IPS DF 6.9 (cell line): ENCODE measurements at regions not wholly inside any gene's neighbourhood (a gene's known extent, or its start where the extent isn't known, plus 50 kb on each side); places are given as distances from the start of the nearest gene placed in this dataset.

Experiments used
- DNase-seq: peaks from one replicate; pipeline ENCODE4 v3.0.0-alpha.2; 2013; ENCODE audit warnings: low read depth, low spot score
- H3K27ac ChIP-seq: one replicate; pipeline ENCODE4 v1.5.1; 2013; ENCODE audit warnings: low read length, control low read depth
- H3K27me3 ChIP-seq: 2 replicates; pipeline ENCODE4 v1.6.1; 2013; ENCODE audit warnings: mild to moderate bottlenecking, low read length; ENCODE audit not compliant: control insufficient read depth, insufficient read depth
- H3K36me3 ChIP-seq: 2 replicates; pipeline ENCODE4 v1.6.1; 2013; ENCODE audit warnings: low read length; ENCODE audit not compliant: control insufficient read depth, insufficient read depth
- H3K4me1 ChIP-seq: 2 replicates; pipeline ENCODE4 v1.6.1; 2013; ENCODE audit warnings: low read length; ENCODE audit not compliant: control insufficient read depth, insufficient read depth
- H3K4me3 ChIP-seq: 2 replicates; pipeline ENCODE4 v1.5.1; 2013; ENCODE audit warnings: mild to moderate bottlenecking, low read length
- H3K9me3 ChIP-seq: 2 replicates; pipeline ENCODE4 v1.6.1; 2013; ENCODE audit warnings: low read length, inconsistent platforms; ENCODE audit not compliant: control insufficient read depth, insufficient read depth
- WGBS: extraction: QIAGEN DNeasy Blood & Tissue Kit; methylation state at CpG from one replicate; pipeline ENCODE4 v1.1.7; 2013; ENCODE audit warnings: mixed read lengths, missing lambda C conversion rate; ENCODE audit not compliant: insufficient read length, insufficient coverage; 5-methylcytosine and 5-hydroxymethylcytosine counted together

- Histone ChIP-seq H3K4me3 (peak overlapping the region; percentile 40; the same call in 1 of the 2 replicates), H3K27me3 (no peaks in the 10 kb centered on the region), H3K4me1 (peaks cover 1% of the 10 kb centered on the region; the same call in 1 of the 2 replicates), H3K27ac (no peak overlapping the region), H3K36me3 (no peaks in the 10 kb centered on the region), H3K9me3 (no peaks in the 10 kb centered on the region)
- no CpG with 5 or more reads among the region's 40 CpGs for WGBS
- DNase-seq = peak; percentile 75
These were observed 496.4 kb downstream of the BUD13 start for GRCh38 chr11:116276051-116277044.

DNA sequence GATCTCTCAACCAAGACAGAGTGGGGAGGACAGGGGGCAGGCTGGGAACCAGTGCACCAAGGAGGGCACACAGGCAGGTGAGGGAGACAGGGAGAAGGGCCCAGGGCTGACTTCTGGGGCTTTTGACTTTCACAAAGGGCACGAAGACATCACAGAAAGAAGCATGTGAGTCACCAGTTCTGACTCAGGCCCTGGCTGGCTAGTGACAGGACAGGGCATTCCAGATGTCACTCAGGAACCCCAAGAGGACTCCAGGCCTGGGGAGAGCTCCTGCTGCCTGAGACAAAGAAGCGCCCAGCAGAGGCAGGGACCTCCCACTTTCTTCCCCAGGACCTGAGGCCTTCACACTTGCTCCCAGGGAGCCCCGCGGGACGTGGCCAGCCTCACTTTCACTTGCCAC lies 497.2 kb downstream of the BUD13 start:
- no peaks in the 10 kb centered on the region for H3K9me3 ChIP-seq
- H3K4me1 ChIP-seq = peaks cover 1% of the 10 kb centered on the region; the same call in 1 of the 2 replicates
- no peaks in the 10 kb centered on the region for H3K27me3 ChIP-seq
- H3K27ac ChIP-seq = no peak overlapping the region
- no CpG with 5 or more reads among the region's 5 CpGs for WGBS
- no peaks in the 10 kb centered on the region for H3K36me3 ChIP-seq
- no peak for DNase-seq
- no peak overlapping the region for H3K4me3 ChIP-seq

GRCh38 chr11:116274521-116274920 lies 498.3 kb downstream of the BUD13 start:
- H3K4me3 ChIP-seq = no peak overlapping the region
- no peak for DNase-seq
- no peak overlapping the region for H3K27ac ChIP-seq
- no peaks in the 10 kb centered on the region for H3K9me3 ChIP-seq
- no CpG with 5 or more reads among the region's 4 CpGs for WGBS
- peaks cover 1% of the 10 kb centered on the region; the same call in 1 of the 2 replicates for H3K4me1 ChIP-seq
- H3K27me3 ChIP-seq = no peaks in the 10 kb centered on the region
- H3K36me3 ChIP-seq = no peaks in the 10 kb centered on the region

GRCh38 chr11:116272181-116272789 lies 500.5 kb downstream of the BUD13 start:
- no CpG with 5 or more reads among the region's 8 CpGs for WGBS
- Histone ChIP-seq H3K4me1 (peaks cover 1% of the 10 kb centered on the region; the same call in 1 of the 2 replicates), H3K27ac (no peak overlapping the region), H3K4me3 (no peak overlapping the region), H3K27me3 (no peaks in the 10 kb centered on the region), H3K36me3 (no peaks in the 10 kb centered on the region), H3K9me3 (no peaks in the 10 kb centered on the region)
- DNase-seq = no peak

DNA sequence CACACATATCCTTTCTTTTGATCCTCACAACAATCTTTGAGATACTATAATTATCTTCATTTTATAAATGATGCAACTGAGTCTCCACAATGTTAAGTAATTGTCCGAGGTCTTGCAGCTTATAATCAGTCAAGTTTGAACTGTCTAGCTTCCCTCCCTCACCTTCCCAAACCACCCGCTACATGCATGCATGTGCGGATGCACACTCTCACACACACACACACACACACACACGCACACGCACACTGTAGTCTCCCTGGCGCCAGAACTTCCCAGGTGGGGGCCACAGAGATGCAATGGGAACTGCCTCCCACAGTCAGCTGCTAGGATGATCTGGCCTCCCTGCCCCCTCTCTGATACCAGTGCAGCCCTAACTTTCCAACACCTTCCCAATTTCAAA lies 501.3 kb downstream of the BUD13 start:
- H3K4me3 ChIP-seq = no peak overlapping the region
- peaks cover 1% of the 10 kb centered on the region; the same call in 1 of the 2 replicates for H3K4me1 ChIP-seq
- no peaks in the 10 kb centered on the region for H3K36me3 ChIP-seq
- no peaks in the 10 kb centered on the region for H3K9me3 ChIP-seq
- no peak overlapping the region for H3K27ac ChIP-seq
- no peak for DNase-seq
- no peaks in the 10 kb centered on the region for H3K27me3 ChIP-seq
- no CpG with 5 or more reads among the region's 6 CpGs for WGBS

- no peak overlapping the region for H3K27ac ChIP-seq
- H3K4me1 ChIP-seq = no peaks in the 10 kb centered on the region; the same call in none of the 2 replicates
- no peaks in the 10 kb centered on the region for H3K27me3 ChIP-seq
- no peaks in the 10 kb centered on the region for H3K36me3 ChIP-seq
- DNase-seq = no peak
- H3K4me3 ChIP-seq = no peak overlapping the region
- no peaks in the 10 kb centered on the region for H3K9me3 ChIP-seq
- no CpG with 5 or more reads among the region's 5 CpGs for WGBS
These were observed 505.6 kb downstream of the BUD13 start for GRCh38 chr11:116267146-116267545.

DNA sequence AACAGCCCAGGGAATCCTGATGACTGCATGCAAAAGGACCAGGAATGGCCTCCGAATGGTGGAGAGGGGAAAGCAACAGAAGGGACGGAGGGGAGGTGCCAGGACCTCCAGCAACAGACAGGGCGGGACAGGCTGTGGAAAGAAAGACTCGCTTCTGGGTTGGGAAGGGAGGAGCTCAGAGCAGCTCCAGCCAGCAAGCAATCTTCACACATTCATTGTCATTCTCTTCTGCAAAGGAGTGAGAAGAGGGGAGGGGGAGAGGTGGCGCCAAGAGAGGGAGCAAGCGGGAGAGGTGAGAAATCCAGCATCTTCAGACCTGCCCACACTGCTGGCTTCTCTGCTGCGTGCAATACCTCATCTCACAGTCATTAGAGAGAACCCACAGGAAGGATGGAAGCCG lies 509.0 kb downstream of the BUD13 start:
- Histone ChIP-seq H3K36me3 (no peaks in the 10 kb centered on the region), H3K27me3 (no peaks in the 10 kb centered on the region), H3K4me1 (no peaks in the 10 kb centered on the region; the same call in none of the 2 replicates), H3K4me3 (no peak overlapping the region), H3K9me3 (no peaks in the 10 kb centered on the region), H3K27ac (no peak overlapping the region)
- no CpG with 5 or more reads among the region's 8 CpGs for WGBS
- no peak for DNase-seq

DNA sequence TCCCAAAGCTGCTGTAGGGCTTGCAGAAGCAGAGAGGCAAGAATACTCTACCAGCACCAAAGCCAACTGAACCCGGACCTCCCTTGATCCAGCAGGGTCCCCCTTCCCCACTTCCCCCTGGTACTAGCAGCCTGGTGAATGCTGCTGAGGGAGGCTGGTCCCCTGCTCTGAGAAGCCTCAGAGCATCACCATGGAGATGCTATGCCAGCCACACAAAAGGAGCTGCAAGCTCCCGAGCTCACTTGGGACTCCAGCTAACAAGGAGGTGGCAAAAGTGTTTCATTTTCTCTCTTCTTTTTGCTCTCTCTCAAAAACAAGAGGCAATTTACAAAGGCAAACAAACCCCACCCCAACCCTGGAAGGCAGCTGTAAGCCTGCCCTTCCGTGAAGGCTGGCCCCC lies 509.8 kb downstream of the BUD13 start:
- H3K4me3 ChIP-seq = no peak overlapping the region
- H3K9me3 ChIP-seq = no peaks in the 10 kb centered on the region
- no peaks in the 10 kb centered on the region for H3K27me3 ChIP-seq
- no CpG with 5 or more reads among the region's 3 CpGs for WGBS
- no peaks in the 10 kb centered on the region for H3K36me3 ChIP-seq
- H3K27ac ChIP-seq = no peak overlapping the region
- H3K4me1 ChIP-seq = no peaks in the 10 kb centered on the region; the same call in none of the 2 replicates
- no peak for DNase-seq

GRCh38 chr11:116262370-116262769 lies 510.4 kb downstream of the BUD13 start:
- no peaks in the 10 kb centered on the region; the same call in none of the 2 replicates for H3K4me1 ChIP-seq
- WGBS = no CpG with 5 or more reads among the region's 1 CpG
- no peaks in the 10 kb centered on the region for H3K36me3 ChIP-seq
- H3K27me3 ChIP-seq = no peaks in the 10 kb centered on the region
- H3K4me3 ChIP-seq = no peak overlapping the region
- H3K9me3 ChIP-seq = no peaks in the 10 kb centered on the region
- no peak overlapping the region for H3K27ac ChIP-seq
- no peak for DNase-seq

DNA sequence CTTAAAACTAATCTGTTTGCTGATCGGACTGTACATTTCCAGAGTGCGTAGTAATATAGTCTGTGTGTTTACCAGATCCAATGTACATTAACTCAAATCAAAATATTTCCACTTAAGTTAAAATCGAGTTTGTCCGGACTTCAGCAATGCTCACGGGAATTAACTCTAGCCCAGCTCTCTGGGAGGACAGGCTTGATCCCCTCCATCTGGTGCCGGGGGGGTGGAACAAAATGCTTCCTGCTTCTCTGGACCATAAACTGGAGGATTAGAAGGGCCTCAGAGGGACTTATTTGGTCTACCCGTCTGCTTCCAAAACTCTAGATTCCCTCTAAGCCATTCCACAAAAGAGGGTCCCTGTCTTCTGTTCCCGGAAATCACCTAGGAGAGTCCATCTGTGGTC lies 511.2 kb downstream of the BUD13 start:
- H3K4me1 ChIP-seq = no peaks in the 10 kb centered on the region; the same call in none of the 2 replicates
- no peak overlapping the region for H3K27ac ChIP-seq
- H3K36me3 ChIP-seq = no peaks in the 10 kb centered on the region
- no peak overlapping the region for H3K4me3 ChIP-seq
- H3K27me3 ChIP-seq = no peaks in the 10 kb centered on the region
- no peaks in the 10 kb centered on the region for H3K9me3 ChIP-seq
- DNase-seq = no peak
- no CpG with 5 or more reads among the region's 8 CpGs for WGBS
